HG02759 (cell line): ENCODE measurements at regions not wholly inside any gene's neighbourhood (a gene's known extent, or its start where the extent isn't known, plus 50 kb on each side); places are given as distances from the start of the nearest gene placed in this dataset.

Experiments used
- ATAC-seq: cut with Tn5 transposase; IDR thresholded peaks from one replicate; pipeline ENCODE4 v1.9.1; 2021; ENCODE audit warnings: mild to moderate bottlenecking, moderate library complexity; ENCODE audit not compliant: unreplicated experiment

- ATAC-seq: peak; percentile 95
Observed at GRCh38 chr10:25113191-25114035, 61.4 kb upstream of the GPR158 start.

DNA sequence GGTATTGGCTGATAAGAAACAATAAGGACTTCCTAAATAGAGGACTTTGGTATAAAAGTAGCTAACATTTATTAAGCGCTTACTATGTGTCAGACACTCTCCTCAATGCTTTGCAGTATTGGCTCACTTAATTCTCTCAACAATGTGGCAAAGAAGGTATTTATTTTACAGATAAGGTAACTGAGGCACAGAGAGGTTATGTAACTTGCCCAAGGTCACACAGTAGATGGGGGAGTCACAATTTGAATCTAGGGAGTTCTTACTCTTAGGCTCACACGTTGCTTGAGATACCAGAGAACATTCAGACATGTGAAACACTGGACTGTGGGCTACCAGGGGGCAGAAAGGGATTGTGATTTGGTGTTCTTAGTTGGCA is 60.8 kb upstream of the GPR158 start:
- no peak for ATAC-seq

- ATAC-seq: no peak
Observed at GRCh38 chr10:25117757-25118156, 57.0 kb upstream of the GPR158 start.

GRCh38 chr10:25120188-25120587 is 54.6 kb upstream of the GPR158 start:
- ATAC-seq: no peak
